ENCODE measurements at regions not wholly inside any gene's neighbourhood (a gene's known extent, or its start where the extent isn't known, plus 50 kb on each side); places are given as distances from the start of the nearest gene placed in this dataset.

- no peak for TF ChIP-seq CTCF (IDR thresholded peaks at IDR 0.05)
- TF ChIP-seq POLR2A (IDR thresholded peaks at IDR 0.05): no peak
These were observed 314.3 kb downstream of the EPHA7 start for GRCh38 chr6:93105017-93105416.
